G401 (cell line): ENCODE measurements at regions not wholly inside any gene's neighbourhood (a gene's known extent, or its start where the extent isn't known, plus 50 kb on each side); places are given as distances from the start of the nearest gene placed in this dataset.
"Not testable (repeated sequence)": the region's sequence is repeated elsewhere in the genome, so short reads cannot be mapped to it uniquely, and the experiment has no call there.

ENCODE experiments used
- DNase-seq: peaks from one replicate; pipeline ENCODE4 v3.0.0-alpha.2; 2015; ENCODE audit warnings: low spot score
- in situ Hi-C: cut with HindIII; loops from 2 replicates; pipeline ENCODE4 v1.10.0; 2016; ENCODE audit warnings: low sequenced_read_pairs, mixed read lengths

DNA sequence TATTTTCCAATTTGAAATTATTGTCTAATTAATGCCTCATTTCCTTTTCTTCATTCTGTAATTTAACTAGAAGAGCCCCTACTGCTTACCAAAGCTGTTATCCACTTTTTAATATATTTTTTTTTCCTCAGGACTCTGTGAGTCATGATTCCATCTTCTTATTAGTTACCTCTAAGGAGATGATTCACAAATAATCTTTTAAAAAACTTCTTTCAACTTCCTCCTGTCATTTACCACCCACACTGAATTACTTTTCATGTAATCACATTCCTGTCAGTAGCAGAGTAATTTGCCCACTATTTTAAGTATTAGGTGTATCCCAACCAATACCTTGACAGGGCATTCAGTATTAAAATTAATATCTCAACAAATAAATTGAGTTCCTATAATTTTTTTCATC, 470.9 kb upstream of the ADGRL3 start:
- in situ Hi-C loops, result no loop called here
- no peak for DNase-seq

DNA sequence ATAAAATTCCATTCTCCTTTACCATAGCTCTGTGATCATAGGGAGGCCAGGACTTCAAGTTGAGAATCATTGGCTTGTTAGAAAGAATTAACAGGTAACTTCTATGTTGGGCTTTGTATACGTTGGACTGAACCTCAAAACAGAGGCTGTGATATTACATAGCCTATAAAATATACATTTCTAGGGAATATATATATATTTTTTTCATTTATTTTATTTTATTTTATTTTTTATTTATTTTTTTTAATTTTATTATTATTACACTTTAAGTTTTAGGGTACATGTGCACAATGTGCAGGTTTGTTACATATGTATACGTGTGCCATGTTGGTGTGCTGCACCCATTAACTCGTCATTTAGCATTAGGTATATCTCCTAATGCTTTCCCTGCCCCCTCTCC, 470.4 kb upstream of the ADGRL3 start:
- DNase-seq, in situ Hi-C loops: not testable (repeated sequence)

DNA sequence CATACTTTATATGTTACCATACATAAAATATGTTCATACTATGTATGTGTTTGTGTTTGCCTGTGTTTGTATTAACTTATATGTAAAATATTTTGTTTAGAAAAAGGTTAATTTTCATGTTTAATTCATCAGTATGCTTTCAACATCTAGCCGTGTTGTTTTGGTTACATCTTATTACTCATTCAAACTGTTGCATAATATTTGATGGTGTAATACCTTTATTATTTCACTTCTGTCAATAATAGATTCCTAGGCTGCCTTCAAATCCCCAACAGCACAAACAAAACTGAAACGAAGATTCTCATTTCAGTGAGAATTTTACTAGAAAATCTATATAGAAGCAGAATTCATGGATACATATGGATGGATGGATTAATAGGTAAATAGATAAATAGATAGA, 462.3 kb upstream of the ADGRL3 start:
- no peak for DNase-seq
- in situ Hi-C loops, result no loop called here

DNA sequence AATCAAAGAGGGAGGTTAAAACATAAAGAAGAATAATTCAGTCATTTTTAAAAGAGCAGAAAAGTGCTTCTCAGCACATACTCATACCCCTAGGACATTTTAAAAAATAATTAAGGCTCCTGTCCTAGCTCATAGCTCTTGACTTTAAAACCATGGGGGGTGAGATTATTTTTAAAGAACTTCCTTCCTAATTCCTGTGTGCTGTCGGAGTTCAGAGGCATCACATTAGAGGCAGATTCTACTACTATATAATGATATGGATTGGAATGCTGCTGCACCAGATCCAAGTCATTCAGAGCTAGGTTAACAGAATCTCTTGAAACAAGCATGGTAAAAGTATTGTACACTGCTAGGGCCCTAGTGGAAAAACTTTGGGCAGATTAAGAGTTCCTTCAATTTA, 456.5 kb upstream of the ADGRL3 start:
- DNase-seq, result no peak
- in situ Hi-C loops, result no loop called here

DNA sequence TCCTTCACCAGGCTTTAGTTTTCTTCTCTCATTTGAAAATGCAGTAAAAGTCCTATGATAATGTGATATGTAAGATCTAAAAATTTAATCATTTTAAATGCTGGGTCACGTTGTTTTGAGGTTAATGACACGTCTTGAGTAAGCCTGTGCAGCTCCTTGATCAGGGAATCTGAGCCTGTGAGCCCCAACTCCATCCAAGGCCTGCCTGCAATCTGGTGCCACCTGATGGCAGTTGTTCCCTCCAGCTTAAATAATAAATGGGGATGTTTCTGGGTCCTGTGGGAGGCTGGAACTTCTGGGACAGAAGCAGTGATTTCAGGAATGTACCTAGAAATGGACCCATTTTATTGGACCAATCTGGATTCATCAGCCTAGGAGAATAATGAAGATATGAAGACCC, 455.4 kb upstream of the ADGRL3 start:
- DNase-seq, result no peak
- in situ Hi-C loops, result no loop called here

DNA sequence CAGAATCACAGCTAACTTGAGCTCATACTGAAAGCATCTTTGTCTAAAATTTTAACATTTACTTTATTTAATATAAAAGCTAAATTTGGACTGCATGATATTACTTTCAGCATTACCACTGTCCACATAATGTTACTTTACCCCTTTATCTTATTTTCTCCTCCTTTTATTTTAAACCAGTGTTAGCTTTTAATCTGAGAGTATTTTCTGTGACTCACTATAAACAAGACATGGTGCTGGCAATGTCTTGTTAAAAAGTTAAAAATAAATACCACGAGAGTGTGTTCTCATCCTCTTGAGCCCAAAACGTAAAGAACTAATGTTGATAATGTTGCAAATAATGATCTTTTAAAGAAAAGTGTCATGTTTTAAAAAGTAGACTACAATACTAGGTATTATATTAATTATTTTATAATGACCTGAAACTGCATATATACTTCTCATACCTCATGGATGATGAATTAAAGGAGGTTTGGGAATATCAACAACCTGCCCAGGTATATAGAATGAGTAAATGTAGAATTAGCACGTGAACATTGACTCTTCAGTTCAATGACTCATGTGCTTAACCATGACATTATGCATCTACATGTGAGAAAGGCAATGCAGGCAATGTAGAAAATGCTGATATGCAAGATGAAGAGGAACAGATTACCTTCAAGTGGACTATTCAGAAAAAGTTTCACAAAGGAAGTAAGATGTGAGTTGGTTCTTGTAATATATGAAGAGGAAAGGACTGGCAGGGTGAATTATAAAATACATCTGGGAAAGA, 454.1 kb upstream of the ADGRL3 start:
- no peak for DNase-seq
- in situ Hi-C loops, result no loop called here

DNA sequence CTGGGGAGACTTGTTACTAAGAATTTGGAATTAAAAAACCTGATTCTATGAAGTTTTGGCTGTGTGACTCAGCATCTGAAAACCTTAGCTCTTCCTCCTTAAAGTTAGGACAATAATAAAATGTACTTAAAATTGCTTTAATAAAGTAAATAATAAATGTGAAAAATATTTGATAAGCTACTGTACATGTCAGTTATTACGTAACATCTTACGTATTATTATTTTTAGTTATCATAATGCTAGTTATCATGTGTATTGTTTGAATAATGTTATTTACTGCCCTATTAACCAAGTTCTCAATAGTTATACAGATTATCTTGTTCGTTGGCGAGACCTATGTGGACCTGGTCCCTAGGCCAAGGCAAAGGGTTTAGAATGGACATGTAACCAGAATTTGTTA, 449.2 kb upstream of the ADGRL3 start:
- in situ Hi-C loops, result no loop called here
- no peak for DNase-seq

DNA sequence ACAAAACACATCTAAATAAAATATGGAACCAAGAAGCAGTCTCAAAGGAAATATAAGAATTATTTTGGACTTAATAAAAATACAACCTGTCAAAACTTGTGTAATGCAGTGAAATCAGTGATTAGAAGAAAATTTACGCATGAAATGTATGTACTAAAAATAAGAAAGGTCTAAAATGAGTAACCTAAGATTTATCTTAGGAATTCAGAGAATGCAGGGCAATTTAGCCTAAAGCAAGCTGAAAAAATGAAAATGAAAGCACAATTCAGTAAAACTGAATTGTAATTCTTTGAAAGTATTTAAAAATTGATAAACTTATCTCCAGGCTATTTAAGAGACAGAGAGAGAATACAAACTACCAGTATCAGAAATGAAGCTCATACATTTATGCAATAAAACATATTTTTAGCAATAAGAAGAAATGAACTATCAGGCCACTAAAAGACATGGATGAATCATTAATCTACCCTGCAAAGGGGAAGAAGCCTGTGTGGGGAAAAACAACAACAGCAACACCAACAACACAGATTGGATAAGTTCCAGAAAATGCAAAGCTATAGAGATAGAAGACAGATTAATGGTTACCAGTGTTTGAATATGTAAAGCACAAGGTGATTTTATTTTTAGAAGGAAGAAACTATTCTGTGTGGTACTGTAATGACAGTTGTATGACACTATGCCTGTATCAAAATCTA, 442.0 kb upstream of the ADGRL3 start:
- DNase-seq, result no peak
- in situ Hi-C loops, result no loop called here

DNA sequence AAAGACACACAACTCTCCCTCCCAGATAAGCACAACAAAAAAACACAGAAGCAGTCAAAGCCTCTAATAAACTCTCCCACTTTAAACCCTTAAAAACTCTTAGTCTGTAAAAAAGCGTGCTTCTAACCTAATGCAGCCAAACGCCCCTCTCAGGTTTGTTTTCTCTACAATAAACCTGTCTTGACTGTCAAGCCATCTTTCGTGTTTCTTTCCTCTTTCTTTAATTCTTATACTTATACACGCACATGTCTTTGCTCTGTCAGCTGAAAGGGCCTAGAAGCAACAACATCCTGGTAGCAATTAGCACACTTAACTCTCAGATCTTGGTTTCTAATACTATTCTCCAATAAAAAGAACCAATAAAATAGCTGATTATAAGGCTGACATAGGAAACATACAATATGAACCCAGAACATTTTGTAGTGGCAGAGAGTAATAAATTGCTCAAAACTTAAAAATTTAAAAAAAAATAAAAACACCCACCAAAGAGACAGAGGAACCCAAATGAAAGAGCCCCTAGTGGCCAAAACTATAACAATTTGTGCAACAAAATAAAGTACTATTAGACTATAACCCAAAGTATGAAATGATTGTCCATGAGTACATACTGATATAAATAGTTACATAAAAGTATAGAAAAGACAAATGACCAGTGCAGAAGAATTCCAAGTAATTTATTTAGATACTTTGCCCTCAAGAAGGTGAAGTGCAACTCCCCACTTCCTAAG, 440.4 kb upstream of the ADGRL3 start:
- in situ Hi-C loops, result no loop called here
- DNase-seq, result no peak

DNA sequence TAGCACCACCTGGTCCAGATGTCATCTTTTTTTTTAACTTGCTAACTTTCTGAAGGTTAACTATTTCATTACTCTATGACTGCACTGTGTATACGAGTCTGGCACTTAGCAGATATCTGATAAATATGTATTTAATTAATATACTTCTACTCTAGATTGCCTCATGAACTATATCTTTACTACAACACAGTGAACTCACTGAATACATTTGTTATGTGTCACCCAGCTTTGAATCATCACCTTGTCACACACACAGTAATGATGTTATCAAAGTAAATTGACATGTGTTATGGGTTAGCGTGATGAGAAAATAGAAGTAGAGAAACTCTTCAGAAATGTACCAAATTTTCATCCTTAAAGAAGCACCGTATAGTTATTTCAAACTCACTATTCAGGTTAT, 419.3 kb upstream of the ADGRL3 start:
- no peak for DNase-seq
- in situ Hi-C loops, result no loop called here

DNA sequence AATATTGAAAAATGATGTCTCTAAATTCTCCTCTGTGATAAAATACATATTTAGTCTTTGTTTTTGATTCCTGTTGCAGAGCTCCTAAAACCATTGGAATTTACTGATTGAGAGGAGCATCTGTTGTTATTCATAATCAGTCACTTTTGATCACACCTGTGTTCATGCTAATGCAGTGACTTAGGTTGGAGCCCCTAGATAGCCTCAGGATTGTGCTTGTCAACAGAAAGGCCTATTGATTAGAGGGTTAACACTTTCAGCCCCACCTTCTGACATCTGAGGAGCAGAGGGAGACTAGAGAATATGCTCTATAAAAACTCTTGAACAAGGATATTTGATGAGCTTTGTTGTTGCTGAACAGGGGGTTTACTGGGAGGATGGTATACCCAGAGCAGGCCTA, 409.5 kb upstream of the ADGRL3 start:
- no peak for DNase-seq
- in situ Hi-C loops, result no loop called here

DNA sequence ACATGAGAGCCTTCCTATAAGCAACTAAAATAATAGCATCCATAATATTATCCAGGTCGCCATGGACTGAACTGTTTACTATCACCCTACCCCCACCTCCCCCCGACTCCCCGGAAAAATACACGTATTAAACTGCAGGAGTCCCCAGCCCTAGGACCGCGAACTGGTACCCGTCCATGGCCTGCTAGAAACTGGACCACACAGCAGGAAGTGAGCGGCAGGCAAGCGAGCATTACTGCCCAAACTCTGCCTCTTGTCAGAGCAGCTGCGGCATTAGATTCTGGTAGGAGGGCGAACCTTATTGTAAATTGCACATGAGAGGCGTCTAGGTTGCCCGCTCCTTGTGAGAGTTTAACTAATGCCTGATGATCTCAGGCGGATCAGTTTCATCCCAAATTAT, 405.8 kb upstream of the ADGRL3 start:
- DNase-seq, result no peak
- in situ Hi-C loops, result no loop called here

DNA sequence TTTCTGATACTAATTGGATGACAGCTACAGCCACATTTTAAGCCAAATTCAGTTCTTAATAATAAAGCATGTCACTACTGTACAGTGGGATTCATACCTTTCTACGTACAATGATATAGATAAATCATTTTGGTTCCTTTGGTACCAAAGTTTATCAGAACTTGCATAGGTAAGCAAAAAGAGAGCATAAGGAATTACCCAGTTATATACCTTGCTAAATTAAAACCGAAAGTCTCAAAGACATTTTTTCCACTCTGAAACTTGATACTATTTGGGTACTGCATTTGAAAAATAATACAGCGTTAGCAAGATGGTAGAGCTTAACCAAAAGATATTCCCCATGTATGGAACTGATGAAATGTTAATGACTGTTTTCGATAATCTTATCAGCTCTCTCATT, 400.9 kb upstream of the ADGRL3 start:
- in situ Hi-C loops, result no loop called here

DNA sequence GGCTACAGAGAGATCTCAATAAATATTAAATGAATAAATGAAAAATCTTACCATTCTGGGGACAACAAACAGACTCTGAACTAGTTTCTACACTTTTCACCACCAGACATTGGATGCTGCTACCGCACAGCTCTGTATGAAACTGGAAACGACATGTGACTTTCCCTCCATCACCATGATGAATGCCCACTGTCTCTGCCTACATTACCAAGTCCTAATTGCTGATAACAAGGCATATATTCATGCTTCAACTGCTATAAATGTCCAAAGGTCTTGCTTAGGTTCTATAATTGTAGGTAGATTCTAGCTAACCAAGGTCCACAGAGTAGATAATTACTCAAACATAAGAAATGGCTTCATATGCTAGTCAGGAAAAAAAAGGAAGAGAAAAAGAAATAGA, 399.4 kb upstream of the ADGRL3 start:
- no peak for DNase-seq
- in situ Hi-C loops, result no loop called here

More for the DNA sequence above, 400.9 kb upstream of the ADGRL3 start:
- DNase-seq, result no peak

DNA sequence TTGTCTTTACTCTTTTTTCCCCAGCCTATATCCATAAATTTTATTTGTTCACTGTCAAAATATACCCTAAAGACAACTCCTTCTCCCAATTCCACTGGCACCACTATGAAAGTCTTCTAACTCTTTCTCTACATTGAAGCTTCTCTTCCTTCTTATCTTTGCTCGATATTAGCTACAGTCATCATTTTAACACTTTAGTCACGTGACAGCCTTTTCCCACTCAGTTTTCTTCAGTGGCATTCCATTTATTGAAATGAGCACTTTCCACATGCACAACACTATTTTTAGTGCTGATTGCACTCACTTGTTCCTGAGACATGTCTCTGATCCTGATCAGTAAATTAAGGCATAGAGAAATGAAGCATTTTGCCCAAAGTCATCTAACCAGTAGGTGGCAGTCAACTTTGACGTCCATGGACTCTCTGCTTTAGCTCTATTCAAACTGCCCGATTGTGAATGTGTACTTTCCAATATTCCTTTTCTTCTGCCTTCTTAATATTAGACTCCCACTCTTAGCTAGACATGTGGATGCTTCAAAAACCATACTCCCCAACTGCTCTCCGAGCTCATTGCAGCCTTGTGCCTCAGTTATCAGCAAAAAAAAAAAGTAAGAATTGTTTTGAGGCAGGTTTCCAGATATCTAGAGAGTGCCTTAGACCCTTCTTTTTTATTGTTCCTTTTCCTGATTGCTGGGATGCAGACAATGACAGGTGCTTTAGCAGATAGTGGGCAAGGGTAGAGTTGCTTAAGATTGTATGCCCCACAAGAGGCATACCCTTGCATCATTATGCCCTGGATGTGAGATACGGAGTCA, 394.4 kb upstream of the ADGRL3 start:
- in situ Hi-C loops, result no loop called here
- peak; percentile 34 for DNase-seq

DNA sequence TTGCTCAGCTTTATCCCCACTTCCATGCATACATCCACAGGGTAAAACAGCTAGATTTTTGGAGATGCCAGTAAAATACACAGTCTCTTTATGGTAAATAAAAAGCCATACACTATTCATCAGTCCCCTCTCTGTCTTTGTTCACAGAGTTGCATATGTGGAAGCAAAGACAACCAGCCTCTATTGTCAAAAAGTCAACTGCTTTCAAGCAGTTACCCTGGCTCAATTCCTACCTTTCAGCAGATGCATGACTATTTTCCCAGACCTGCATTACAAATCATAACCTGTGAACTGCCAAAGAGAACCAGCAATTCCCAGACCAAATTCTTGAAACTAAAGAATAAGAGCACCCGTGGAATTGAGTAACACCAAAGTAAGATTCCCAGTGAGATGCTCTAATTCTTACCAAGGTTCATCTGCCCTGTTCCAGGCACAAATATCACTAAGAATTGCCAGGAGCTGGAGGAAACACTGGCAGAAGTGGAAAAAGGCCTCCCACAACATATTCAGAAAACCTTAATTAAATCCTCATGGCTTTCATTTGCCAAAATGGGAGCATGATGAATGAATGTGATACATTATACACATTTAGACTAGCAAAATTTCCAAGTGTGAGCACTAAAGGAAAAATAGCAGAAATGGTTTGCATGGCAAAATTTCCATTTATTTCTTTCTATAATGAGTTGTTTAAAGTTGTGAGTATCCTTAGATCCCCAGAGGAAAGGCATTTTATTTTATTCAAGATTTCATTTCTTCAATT, 391.2 kb upstream of the ADGRL3 start:
- no peak for DNase-seq
- in situ Hi-C loops, result no loop called here

DNA sequence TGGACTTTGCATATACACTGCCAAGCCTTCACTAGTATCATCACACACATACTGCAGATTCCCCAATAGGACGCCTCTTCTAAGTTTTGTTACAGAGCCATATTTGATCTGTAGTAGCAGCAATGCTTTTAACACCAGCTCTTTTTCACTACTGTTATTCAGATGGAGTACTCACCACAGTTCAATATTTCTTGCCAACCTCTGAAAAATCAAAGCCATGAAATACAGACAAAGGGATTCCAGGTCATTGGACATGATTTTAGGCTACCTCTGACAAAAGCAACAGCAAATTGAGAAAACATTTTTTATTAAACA, 390.7 kb upstream of the ADGRL3 start:
- in situ Hi-C loops, result no loop called here
- no peak for DNase-seq

DNA sequence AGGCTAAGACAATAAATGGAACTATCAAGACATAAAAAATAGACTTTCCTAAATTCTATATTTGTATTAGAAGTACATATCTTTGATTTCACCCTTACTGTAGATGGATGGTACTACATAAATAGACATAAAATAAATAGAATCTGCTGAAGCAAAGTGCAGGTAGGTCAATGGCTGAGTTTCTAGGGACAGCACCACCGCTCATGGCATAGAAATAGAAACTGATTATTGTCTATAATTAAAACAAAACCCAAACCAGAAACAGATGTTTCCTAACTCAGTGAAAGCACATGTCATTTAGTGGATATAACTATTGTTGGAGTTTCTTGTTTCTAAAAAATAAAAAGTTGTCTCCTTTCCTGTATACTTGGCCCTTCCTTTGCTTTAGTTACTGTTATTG, 387.3 kb upstream of the ADGRL3 start:
- DNase-seq, result no peak
- in situ Hi-C loops, result no loop called here

DNA sequence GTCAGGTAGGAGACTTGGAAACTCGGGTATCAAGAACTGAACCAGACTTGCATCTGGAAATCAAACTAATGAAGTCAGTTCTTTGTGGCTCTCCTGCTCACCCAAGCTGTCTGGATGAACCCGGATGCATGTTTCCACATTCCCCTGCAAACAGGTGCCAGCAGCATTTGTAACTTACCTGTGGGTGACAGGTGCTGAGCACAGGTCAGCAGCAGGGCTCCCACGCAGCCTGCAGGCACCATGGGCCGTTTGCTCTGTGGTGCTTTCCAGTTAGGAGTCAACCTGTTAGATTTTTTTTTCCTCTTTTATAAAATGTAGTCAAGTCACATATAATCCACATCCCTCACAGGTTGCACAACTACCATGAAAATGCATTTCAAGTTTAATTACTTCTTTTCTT, 385.6 kb upstream of the ADGRL3 start:
- in situ Hi-C loops, result no loop called here
- no peak for DNase-seq
